OCI-LY1 (cell line): ENCODE measurements at regions not wholly inside any gene's neighbourhood (a gene's known extent, or its start where the extent isn't known, plus 50 kb on each side); places are given as distances from the start of the nearest gene placed in this dataset.

Experiments
- H2AFZ ChIP-seq: fragments of 200-600 bp; sonication (generic), shearing (Covaris generic); 2 replicates; pipeline ENCODE4 v1.6.0; 2014; ENCODE audit warnings: antibody characterized with exemption, mild to moderate bottlenecking, low read length
- H3F3A ChIP-seq: fragments of 200-600 bp; sonication (generic), shearing (Covaris generic); 2 replicates; pipeline ENCODE4 v1.6.0; 2014; ENCODE audit warnings: mild to moderate bottlenecking, antibody characterized with exemption, low read length, moderate library complexity; ENCODE audit not compliant: insufficient read depth
- H3K27ac ChIP-seq: fragments of 200-600 bp; sonication (generic); 2 replicates; pipeline ENCODE4 v1.5.1; 2014; ENCODE audit warnings: low read length, mixed run types, mild to moderate bottlenecking, low read depth; ENCODE audit not compliant: poor library complexity, severe bottlenecking
- H3K27me3 ChIP-seq: fragments of 200-600 bp; sonication (generic); 2 replicates; pipeline ENCODE4 v1.6.0; 2014; ENCODE audit warnings: antibody characterized with exemption, mild to moderate bottlenecking, low read length, moderate library complexity; ENCODE audit not compliant: insufficient read depth
- H3K36me3 ChIP-seq: fragments of 200-600 bp; sonication (generic); 2 replicates; pipeline ENCODE4 v1.6.1; 2014; ENCODE audit warnings: mild to moderate bottlenecking, antibody characterized with exemption, low read length, moderate library complexity, mixed read lengths; ENCODE audit not compliant: insufficient read depth
- H3K4me1 ChIP-seq: fragments of 200-600 bp; sonication (generic); 2 replicates; pipeline ENCODE4 v1.5.1; 2014; ENCODE audit warnings: mild to moderate bottlenecking, low read length, moderate library complexity; ENCODE audit not compliant: insufficient read depth, severe bottlenecking
- H3K4me2 ChIP-seq: fragments of 200-600 bp; sonication (generic), shearing (Covaris generic); 2 replicates; pipeline ENCODE4 v1.6.1; 2014; ENCODE audit warnings: low read length
- H3K4me3 ChIP-seq: fragments of 200-600 bp; sonication (generic); 2 replicates; pipeline ENCODE4 v1.5.1; 2014; ENCODE audit warnings: low read length, low read depth, mild to moderate bottlenecking, mixed read lengths; ENCODE audit not compliant: poor library complexity, severe bottlenecking
- H3K79me2 ChIP-seq: fragments of 200-600 bp; shearing (Covaris generic); 2 replicates; pipeline ENCODE4 v1.6.1; 2016; ENCODE audit warnings: mixed run types, low read length, mixed read lengths; ENCODE audit not compliant: insufficient read depth
- H3K9ac ChIP-seq: fragments of 200-600 bp; sonication (generic), shearing (Covaris generic); 2 replicates; pipeline ENCODE4 v1.6.1; 2014; ENCODE audit warnings: mild to moderate bottlenecking, low read length, mixed read lengths
- H3K9me2 ChIP-seq: fragments of 200-600 bp; sonication (generic), shearing (Covaris generic); 2 replicates; pipeline ENCODE4 v1.6.1; 2014; ENCODE audit warnings: low read depth, mild to moderate bottlenecking, low read length, mixed read lengths
- H3K9me3 ChIP-seq: fragments of 200-600 bp; shearing (Covaris generic); 2 replicates; pipeline ENCODE4 v1.6.1; 2014; ENCODE audit warnings: low read length, mixed read lengths
- H4K20me1 ChIP-seq: fragments of 200-600 bp; sonication (generic), shearing (Covaris generic); 2 replicates; pipeline ENCODE4 v1.6.0; 2016; ENCODE audit warnings: mild to moderate bottlenecking, low read length; ENCODE audit not compliant: insufficient read depth
- EZH2 ChIP-seq: fragments of 200-600 bp; sonication (generic), shearing (Covaris generic); IDR thresholded peaks from 2 replicates; pipeline ENCODE4 v1.8.0; 2017; ENCODE audit warnings: borderline replicate concordance, mixed run types, mild to moderate bottlenecking, antibody characterized with exemption, low read length, moderate library complexity, mixed read lengths
- TF ChIP-seq, protein P1 (sequence below): fragments of 200-600 bp; sonication (generic), shearing (Covaris generic); IDR thresholded peaks from 2 replicates; pipeline ENCODE4 v1.5.1; 2017; ENCODE audit warnings: mild to moderate bottlenecking, antibody characterized with exemption, low read length, moderate library complexity, mixed read lengths

DNA sequence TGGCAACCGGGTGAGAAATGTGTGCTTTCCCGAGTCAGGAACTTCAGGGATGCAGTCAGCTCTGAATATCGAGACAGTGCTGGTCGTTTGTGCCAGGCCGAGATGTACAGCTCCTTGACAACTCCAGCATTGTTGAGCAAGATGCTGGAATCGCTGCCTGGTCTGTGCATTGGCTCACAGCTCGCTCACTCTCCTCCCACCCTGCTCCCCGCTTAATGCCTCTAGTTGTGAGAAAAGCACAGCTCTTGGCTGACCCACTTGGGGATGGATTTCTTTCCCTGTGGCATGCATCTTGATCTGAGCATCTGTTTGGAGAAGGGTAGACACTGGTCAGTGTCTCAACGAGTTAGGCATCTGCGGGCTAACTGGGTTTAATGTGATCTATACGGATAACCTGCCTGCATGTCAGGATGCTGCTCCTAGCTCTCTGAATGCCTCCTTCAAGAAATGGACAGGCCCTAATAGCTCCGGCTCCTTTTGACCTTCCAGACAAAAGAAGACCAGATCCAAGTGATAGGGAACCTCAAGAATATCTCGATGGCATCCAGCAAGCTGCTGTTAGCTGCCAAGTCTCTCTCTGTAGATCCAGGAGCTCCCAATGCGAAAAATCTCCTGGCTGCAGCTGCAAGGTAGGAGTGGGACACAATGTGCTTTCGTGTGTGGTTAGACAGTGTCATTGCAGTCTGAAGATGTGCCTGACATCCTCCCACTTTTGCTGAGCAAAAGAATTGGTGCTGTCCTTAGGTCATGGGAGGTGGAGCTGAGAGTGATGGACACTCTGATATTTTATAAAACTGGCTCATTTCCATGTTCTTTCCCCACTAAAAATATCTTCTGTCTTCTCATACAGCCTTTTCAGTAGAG is 302.2 kb upstream of the TPM1 start:
- Histone ChIP-seq H3K9ac (no peak overlapping the region), H3K4me1 (no peaks in the 10 kb centered on the region), H3K79me2 (no peaks in the 10 kb centered on the region), H3K27ac (no peak overlapping the region), H3K9me3 (no peaks in the 10 kb centered on the region), H3K9me2 (no peaks in the 10 kb centered on the region), H2AFZ (no peak overlapping the region), H3K27me3 (no peaks in the 10 kb centered on the region), H3K4me3 (no peak overlapping the region), H3K4me2 (no peak overlapping the region), H3F3A (no peaks in the 10 kb centered on the region), H3K36me3 (no peaks in the 10 kb centered on the region), H4K20me1 (no peaks in the 10 kb centered on the region)
- no peak for TF ChIP-seq EZH2
- TF ChIP-seq, protein P1, sequence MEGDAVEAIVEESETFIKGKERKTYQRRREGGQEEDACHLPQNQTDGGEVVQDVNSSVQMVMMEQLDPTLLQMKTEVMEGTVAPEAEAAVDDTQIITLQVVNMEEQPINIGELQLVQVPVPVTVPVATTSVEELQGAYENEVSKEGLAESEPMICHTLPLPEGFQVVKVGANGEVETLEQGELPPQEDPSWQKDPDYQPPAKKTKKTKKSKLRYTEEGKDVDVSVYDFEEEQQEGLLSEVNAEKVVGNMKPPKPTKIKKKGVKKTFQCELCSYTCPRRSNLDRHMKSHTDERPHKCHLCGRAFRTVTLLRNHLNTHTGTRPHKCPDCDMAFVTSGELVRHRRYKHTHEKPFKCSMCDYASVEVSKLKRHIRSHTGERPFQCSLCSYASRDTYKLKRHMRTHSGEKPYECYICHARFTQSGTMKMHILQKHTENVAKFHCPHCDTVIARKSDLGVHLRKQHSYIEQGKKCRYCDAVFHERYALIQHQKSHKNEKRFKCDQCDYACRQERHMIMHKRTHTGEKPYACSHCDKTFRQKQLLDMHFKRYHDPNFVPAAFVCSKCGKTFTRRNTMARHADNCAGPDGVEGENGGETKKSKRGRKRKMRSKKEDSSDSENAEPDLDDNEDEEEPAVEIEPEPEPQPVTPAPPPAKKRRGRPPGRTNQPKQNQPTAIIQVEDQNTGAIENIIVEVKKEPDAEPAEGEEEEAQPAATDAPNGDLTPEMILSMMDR, result no peak

DNA sequence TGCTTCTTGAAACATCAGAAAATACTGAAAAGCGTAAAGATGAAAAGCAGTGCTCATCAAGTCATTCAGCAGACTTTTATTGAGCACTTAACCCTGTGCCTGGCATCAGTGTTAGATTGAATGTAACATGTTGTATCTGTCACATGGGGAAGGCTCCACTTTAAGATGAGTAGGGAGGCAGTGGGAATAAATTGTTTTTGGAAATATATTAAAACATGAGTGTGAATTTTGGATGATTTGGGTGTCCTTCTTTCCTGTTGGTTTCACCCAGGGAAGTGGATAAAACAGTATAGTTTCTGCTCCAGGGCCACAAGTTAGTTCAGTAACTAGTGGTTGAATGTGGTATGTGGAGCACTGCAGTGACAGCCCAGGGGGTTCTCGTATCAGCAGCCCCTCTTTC is 301.4 kb upstream of the TPM1 start:
- Histone ChIP-seq H3K36me3 (no peaks in the 10 kb centered on the region), H4K20me1 (no peaks in the 10 kb centered on the region), H2AFZ (no peak overlapping the region), H3K79me2 (no peaks in the 10 kb centered on the region), H3K4me2 (no peak overlapping the region), H3K4me3 (no peak overlapping the region), H3K4me1 (no peaks in the 10 kb centered on the region), H3K27me3 (no peaks in the 10 kb centered on the region), H3K9me2 (no peaks in the 10 kb centered on the region), H3K9ac (no peak overlapping the region), H3F3A (no peaks in the 10 kb centered on the region), H3K9me3 (no peaks in the 10 kb centered on the region), H3K27ac (no peak overlapping the region)
- TF ChIP-seq, protein P1, result no peak
- no peak for TF ChIP-seq EZH2

DNA sequence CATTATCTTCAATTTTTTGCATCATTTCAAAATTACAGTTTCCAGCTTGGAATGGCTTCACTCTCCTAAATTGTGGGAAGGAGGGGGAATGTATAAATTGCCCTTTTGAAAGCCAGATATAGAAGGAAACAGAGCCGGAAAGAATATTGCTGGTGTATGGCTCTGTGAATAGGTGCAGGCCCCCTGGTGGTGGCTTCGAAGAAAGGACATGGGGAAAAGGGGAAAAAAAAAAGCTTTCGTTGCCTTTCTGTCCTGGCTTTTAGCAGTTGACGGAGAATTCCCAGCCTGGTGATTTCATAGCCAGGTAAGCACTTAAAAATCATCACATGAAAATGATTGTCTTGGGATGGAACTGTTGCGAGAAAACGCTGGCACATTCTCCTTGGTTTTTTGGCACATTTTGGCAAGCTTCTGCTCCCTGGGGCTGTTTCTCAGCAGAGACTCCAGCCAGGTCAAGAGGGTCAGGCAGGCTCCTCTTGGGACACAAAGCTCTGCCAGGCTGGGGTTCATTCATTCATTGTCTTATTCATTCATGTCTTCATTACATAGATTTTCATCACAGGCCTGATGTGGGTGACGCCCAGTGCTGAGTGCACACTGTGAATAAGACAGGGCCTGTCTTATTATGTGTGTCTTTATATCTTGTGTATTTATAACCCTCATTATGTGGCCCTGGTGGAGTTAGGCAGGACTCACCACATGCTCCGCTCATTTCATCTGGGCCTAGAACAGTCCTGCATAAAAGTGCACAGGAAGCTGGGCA is 300.0 kb upstream of the TPM1 start:
- Histone ChIP-seq H3K27ac (no peak overlapping the region), H3K4me3 (no peak overlapping the region), H3K9me2 (no peaks in the 10 kb centered on the region), H3K4me2 (no peak overlapping the region), H4K20me1 (no peaks in the 10 kb centered on the region), H3K79me2 (no peaks in the 10 kb centered on the region), H3K27me3 (no peaks in the 10 kb centered on the region), H3K4me1 (no peaks in the 10 kb centered on the region), H2AFZ (no peak overlapping the region), H3F3A (no peaks in the 10 kb centered on the region), H3K36me3 (no peaks in the 10 kb centered on the region), H3K9me3 (no peaks in the 10 kb centered on the region), H3K9ac (no peak overlapping the region)
- TF ChIP-seq, protein P1, result peak; percentile 80
- no peak for TF ChIP-seq EZH2
